Vagina (tissue), 2 donors: ENCODE measurements at regions not wholly inside any gene's neighbourhood (a gene's known extent, or its start where the extent isn't known, plus 50 kb on each side); places are given as distances from the start of the nearest gene placed in this dataset.

ENCODE experiments used
- DNase-seq, 2 donors: peaks; one replicate each; pipeline ENCODE4 v3.0.0-alpha.2; 2017; ENCODE audit errors: extremely low spot score in 2 of 2
- H3K27ac ChIP-seq: fragments of 200-600 bp; sonication (generic); one replicate; pipeline ENCODE4 v1.5.1; 2019
- H3K27me3 ChIP-seq: fragments of 200-600 bp; sonication (generic); one replicate; pipeline ENCODE4 v1.5.1; 2019
- H3K36me3 ChIP-seq, 2 donors: fragments of 200-600 bp; sonication (generic); one replicate each; pipeline ENCODE4 v1.5.1; 2017 to 2019
- H3K4me1 ChIP-seq: fragments of 200-600 bp; sonication (generic); one replicate; pipeline ENCODE4 v1.5.1; 2019
- H3K4me3 ChIP-seq, 2 donors: fragments of 200-600 bp; sonication (generic); 1 replicate in 1 of 2; 2 replicates in 1 of 2; pipeline ENCODE4 v1.5.1; 2016 to 2019
- H3K9me3 ChIP-seq: fragments of 200-600 bp; sonication (generic); one replicate; pipeline ENCODE4 v1.5.1; 2019
- POLR2A ChIP-seq, 2 donors: fragments of 450-650 bp; IDR thresholded peaks; one replicate each; pipeline ENCODE4 v1.6.1; 2017; ENCODE audit warnings: antibody characterized with exemption in 2 of 2, mild to moderate bottlenecking in 2 of 2, moderate library complexity in 2 of 2
- POLR2AphosphoS5 ChIP-seq, 2 donors: sonication (generic); formaldehyde crosslinking; IDR thresholded peaks; one replicate each; pipeline ENCODE4 v1.9.0; 2017; ENCODE audit warnings: antibody characterized with exemption in 2 of 2, mild to moderate bottlenecking in 2 of 2, low read depth in 1 of 2; ENCODE audit not compliant: insufficient read depth in 1 of 2
- intact Hi-C: fragments of 100-400 bp; cut with DNase I; formaldehyde crosslinking; loops from one replicate; pipeline ENCODE4 v1.15.1; 2023
- TF ChIP-seq, protein P1 (sequence below), 3 experiments: fragments of 450-650 bp in 2 of 3; fragments of 200-600 bp in 1 of 3; sonication (generic) in 1 of 3; IDR thresholded peaks; one replicate each; pipeline ENCODE4 v1.5.1; 2017 to 2019; ENCODE audit warnings: antibody characterized with exemption in 3 of 3, mild to moderate bottlenecking in 2 of 3, moderate library complexity in 2 of 3

DNA sequence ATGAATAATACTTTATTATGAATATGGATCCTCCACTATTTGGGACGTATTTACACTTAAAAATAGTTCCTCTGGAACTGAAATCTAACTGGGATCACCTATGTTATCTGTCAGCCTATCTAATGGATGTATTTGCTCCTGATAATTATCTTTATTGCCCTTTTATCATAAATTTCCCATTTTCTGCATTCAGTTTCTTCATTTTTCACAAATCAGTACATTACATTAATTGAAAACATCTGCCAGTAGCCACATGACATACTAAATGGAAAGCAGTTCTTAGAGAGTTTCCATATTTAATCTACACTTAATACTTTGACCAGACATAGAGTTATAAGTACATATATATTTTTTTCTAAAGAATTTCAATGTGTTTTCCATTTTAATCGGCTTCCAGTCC is 888.8 kb downstream of the SLITRK6 start:
- H3K4me1 ChIP-seq = no peaks in the 10 kb centered on the region
- TF ChIP-seq POLR2AphosphoS5 (IDR thresholded peaks at IDR 0.05; ENCODE audit: insufficient read depth in 1 of 2, low read depth in 1 of 2) (no peak), POLR2A (IDR thresholded peaks at IDR 0.05) (no peak)
- TF ChIP-seq, protein P1, sequence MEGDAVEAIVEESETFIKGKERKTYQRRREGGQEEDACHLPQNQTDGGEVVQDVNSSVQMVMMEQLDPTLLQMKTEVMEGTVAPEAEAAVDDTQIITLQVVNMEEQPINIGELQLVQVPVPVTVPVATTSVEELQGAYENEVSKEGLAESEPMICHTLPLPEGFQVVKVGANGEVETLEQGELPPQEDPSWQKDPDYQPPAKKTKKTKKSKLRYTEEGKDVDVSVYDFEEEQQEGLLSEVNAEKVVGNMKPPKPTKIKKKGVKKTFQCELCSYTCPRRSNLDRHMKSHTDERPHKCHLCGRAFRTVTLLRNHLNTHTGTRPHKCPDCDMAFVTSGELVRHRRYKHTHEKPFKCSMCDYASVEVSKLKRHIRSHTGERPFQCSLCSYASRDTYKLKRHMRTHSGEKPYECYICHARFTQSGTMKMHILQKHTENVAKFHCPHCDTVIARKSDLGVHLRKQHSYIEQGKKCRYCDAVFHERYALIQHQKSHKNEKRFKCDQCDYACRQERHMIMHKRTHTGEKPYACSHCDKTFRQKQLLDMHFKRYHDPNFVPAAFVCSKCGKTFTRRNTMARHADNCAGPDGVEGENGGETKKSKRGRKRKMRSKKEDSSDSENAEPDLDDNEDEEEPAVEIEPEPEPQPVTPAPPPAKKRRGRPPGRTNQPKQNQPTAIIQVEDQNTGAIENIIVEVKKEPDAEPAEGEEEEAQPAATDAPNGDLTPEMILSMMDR (IDR thresholded peaks at IDR 0.05) = no peak
- intact Hi-C loops = no loop called here
- no peak overlapping the region for H3K4me3 ChIP-seq
- H3K27me3 ChIP-seq = no peaks in the 10 kb centered on the region
- H3K27ac ChIP-seq = no peak overlapping the region
- DNase-seq = no peak
- no peaks in the 10 kb centered on the region for H3K9me3 ChIP-seq
- no peaks in the 10 kb centered on the region for H3K36me3 ChIP-seq

DNA sequence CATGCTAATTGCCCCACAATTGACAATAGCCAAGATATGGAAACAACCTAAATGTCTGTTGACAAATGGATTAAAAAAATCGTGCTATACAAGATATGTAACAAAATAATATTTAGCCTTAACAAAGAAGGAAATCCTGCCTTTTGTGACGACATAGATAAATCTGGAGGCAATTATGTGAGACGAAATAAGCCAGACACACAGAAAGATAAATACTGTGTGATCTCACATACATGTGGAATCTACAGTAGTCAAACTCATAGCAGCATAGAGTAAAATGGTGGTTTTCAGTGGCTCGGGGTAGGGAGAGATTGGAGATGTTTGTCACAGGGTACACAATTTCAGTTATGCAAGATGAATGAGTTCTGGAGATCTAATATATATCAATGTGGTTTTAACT is 895.8 kb downstream of the SLITRK6 start:
- no peaks in the 10 kb centered on the region for H3K36me3 ChIP-seq
- H3K9me3 ChIP-seq = no peaks in the 10 kb centered on the region
- H3K4me1 ChIP-seq = no peaks in the 10 kb centered on the region
- TF ChIP-seq POLR2A (IDR thresholded peaks at IDR 0.05) (no peak), POLR2AphosphoS5 (IDR thresholded peaks at IDR 0.05; ENCODE audit: insufficient read depth in 1 of 2, low read depth in 1 of 2) (no peak)
- no peak for DNase-seq
- no peak overlapping the region for H3K4me3 ChIP-seq
- H3K27ac ChIP-seq = no peak overlapping the region
- H3K27me3 ChIP-seq = no peaks in the 10 kb centered on the region
- intact Hi-C loops = no loop called here

DNA sequence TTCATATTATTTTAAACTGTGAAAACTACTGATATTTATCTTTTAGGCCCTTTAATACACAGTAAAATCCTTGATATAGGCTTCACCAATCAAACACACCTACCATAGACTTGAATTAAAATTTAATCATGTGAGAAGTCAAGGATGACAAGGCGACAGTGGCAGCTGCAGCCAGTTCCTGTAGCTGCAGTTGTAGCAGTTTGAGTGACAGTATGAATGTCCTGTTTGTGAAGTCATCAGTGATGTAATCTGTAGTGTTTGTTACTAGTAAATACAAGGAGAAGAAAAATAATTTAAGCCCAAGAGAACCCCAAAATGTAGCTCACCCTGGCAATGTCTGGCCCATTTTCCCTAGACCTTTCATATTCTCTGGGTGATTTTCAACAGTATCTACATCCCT is 897.0 kb downstream of the SLITRK6 start:
- TF ChIP-seq, protein P1 (IDR thresholded peaks at IDR 0.05) = no peak
- TF ChIP-seq POLR2A (IDR thresholded peaks at IDR 0.05) (no peak), POLR2AphosphoS5 (IDR thresholded peaks at IDR 0.05; ENCODE audit: insufficient read depth in 1 of 2, low read depth in 1 of 2) (no peak)
- intact Hi-C loops = no loop called here
- no peaks in the 10 kb centered on the region for H3K36me3 ChIP-seq
- H3K27ac ChIP-seq = no peak overlapping the region
- no peaks in the 10 kb centered on the region for H3K9me3 ChIP-seq
- no peak for DNase-seq
- no peaks in the 10 kb centered on the region for H3K4me1 ChIP-seq
- no peak overlapping the region for H3K4me3 ChIP-seq
- no peaks in the 10 kb centered on the region for H3K27me3 ChIP-seq

DNA sequence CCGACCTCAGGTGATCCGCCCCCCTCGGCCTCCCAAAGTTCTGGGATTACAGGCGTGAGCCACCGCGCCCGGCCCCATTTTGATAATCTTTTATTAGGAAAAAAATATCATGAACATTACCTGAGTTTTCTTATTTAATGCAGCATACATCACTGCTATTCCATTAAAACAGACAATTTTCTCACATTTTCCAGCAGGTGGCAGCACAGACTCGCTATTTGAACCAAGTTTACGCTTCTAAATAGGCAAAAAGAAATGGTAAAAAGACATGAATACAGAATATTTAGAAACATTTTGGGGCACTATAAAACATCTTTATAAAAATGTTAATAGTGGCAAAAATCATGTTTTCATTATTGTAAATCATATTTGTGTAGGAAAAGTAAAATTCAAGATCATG is 903.1 kb downstream of the SLITRK6 start:
- no peaks in the 10 kb centered on the region for H3K9me3 ChIP-seq
- intact Hi-C loops = loop anchor here (10.0 kb wide), 1 partner anchor 929 kb away; no protein-coding TSS in a partner anchor
- H3K27me3 ChIP-seq = no peaks in the 10 kb centered on the region
- H3K36me3 ChIP-seq = no peaks in the 10 kb centered on the region
- no peaks in the 10 kb centered on the region for H3K4me1 ChIP-seq
- H3K4me3 ChIP-seq = no peak overlapping the region
- DNase-seq = no peak
- no peak overlapping the region for H3K27ac ChIP-seq
- TF ChIP-seq, protein P1 (IDR thresholded peaks at IDR 0.05) = peak in 2 of 3 experiments; percentile 21 to 34
- TF ChIP-seq POLR2AphosphoS5 (IDR thresholded peaks at IDR 0.05; ENCODE audit: insufficient read depth in 1 of 2, low read depth in 1 of 2) (no peak), POLR2A (IDR thresholded peaks at IDR 0.05) (no peak)

DNA sequence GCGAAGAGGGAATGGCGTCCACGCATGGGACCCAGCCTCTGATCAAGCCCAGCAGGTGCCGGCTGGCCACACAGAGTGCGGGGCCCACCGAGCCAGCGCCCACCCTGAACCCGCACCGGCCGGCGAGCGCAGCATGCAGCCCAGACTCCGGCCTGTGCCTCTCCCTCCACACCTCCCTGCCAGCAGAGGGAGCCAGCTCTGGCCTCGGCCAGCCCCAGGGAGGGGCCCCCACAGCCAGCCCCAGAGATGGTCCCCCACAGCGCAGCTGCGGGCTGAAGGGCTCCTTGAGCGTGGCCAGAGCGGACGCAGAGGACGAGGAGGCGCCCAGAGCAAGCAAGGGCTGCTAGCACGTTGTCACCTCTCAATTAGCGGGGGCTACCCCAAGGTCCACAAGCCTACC is 904.5 kb downstream of the SLITRK6 start:
- DNase-seq = no peak
- Histone ChIP-seq H3K27me3 (no peaks in the 10 kb centered on the region), H3K4me1 (no peaks in the 10 kb centered on the region), H3K36me3 (no peaks in the 10 kb centered on the region), H3K9me3 (no peaks in the 10 kb centered on the region), H3K27ac (no peak overlapping the region), H3K4me3 (no peak overlapping the region)
- no peak for TF ChIP-seq POLR2AphosphoS5 (IDR thresholded peaks at IDR 0.05; ENCODE audit: insufficient read depth in 1 of 2, low read depth in 1 of 2)
- no peak for TF ChIP-seq POLR2A (IDR thresholded peaks at IDR 0.05)
- TF ChIP-seq, protein P1 (IDR thresholded peaks at IDR 0.05) = no peak
- intact Hi-C loops = loop anchor here (10.0 kb wide), 1 partner anchor 930 kb away; no protein-coding TSS in a partner anchor
